ENCODE measurements at regions not wholly inside any gene's neighbourhood (a gene's known extent, or its start where the extent isn't known, plus 50 kb on each side); places are given as distances from the start of the nearest gene placed in this dataset.

GRCh38 chr13:64000321-64000720, 2584.7 kb upstream of the PCDH20 start:
- Histone ChIP-seq H3K4me3 (ENCODE audit: low read length) (no peak overlapping the region), H4K20me1 (ENCODE audit: insufficient read depth, low read length) (no peaks in the 10 kb centered on the region), H3K36me3 (replicated peaks; ENCODE audit: low read depth, low read length) (no peaks in the 10 kb centered on the region), H2AFZ (ENCODE audit: low read depth, low read length) (peak overlapping the region; percentile 14; the same call in 1 of the 2 replicates), H3K27me3 (ENCODE audit: low read depth, low read length) (no peaks in the 10 kb centered on the region), H3K9ac (ENCODE audit: low read length) (no peak overlapping the region), H3K27ac (ENCODE audit: low read length) (no peak overlapping the region), H3K4me1 (ENCODE audit: low read length) (no peaks in the 10 kb centered on the region), H3K79me2 (ENCODE audit: low read length) (no peaks in the 10 kb centered on the region), H3K9me3 (ENCODE audit: insufficient read depth, low read length) (no peaks in the 10 kb centered on the region), H3K4me2 (ENCODE audit: low read length) (no peak overlapping the region)
- TF ChIP-seq EZH2phosphoT487 (IDR thresholded peaks at IDR 0.05; ENCODE audit: low read depth), result no peak
- TF ChIP-seq, protein P1, sequence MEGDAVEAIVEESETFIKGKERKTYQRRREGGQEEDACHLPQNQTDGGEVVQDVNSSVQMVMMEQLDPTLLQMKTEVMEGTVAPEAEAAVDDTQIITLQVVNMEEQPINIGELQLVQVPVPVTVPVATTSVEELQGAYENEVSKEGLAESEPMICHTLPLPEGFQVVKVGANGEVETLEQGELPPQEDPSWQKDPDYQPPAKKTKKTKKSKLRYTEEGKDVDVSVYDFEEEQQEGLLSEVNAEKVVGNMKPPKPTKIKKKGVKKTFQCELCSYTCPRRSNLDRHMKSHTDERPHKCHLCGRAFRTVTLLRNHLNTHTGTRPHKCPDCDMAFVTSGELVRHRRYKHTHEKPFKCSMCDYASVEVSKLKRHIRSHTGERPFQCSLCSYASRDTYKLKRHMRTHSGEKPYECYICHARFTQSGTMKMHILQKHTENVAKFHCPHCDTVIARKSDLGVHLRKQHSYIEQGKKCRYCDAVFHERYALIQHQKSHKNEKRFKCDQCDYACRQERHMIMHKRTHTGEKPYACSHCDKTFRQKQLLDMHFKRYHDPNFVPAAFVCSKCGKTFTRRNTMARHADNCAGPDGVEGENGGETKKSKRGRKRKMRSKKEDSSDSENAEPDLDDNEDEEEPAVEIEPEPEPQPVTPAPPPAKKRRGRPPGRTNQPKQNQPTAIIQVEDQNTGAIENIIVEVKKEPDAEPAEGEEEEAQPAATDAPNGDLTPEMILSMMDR (IDR thresholded peaks at IDR 0.05; ENCODE audit: low read depth, low read length), result no peak

- Histone ChIP-seq H3K4me3 (ENCODE audit: low read length) (no peak overlapping the region), H3K36me3 (replicated peaks; ENCODE audit: low read depth, low read length) (no peaks in the 10 kb centered on the region), H4K20me1 (ENCODE audit: insufficient read depth, low read length) (no peaks in the 10 kb centered on the region), H3K9me3 (ENCODE audit: insufficient read depth, low read length) (no peaks in the 10 kb centered on the region), H3K4me2 (ENCODE audit: low read length) (no peak overlapping the region), H3K4me1 (ENCODE audit: low read length) (no peaks in the 10 kb centered on the region), H3K79me2 (ENCODE audit: low read length) (no peaks in the 10 kb centered on the region), H3K27me3 (ENCODE audit: low read depth, low read length) (no peaks in the 10 kb centered on the region), H2AFZ (ENCODE audit: low read depth, low read length) (peak overlapping the region; percentile 14; the same call in 1 of the 2 replicates), H3K27ac (ENCODE audit: low read length) (no peak overlapping the region), H3K9ac (ENCODE audit: low read length) (no peak overlapping the region)
- TF ChIP-seq, protein P1 (IDR thresholded peaks at IDR 0.05; ENCODE audit: low read depth, low read length), result no peak
- no peak for TF ChIP-seq EZH2phosphoT487 (IDR thresholded peaks at IDR 0.05; ENCODE audit: low read depth)
Measured at GRCh38 chr13:63999614-64000305, 2584.1 kb upstream of the PCDH20 start.

DNA sequence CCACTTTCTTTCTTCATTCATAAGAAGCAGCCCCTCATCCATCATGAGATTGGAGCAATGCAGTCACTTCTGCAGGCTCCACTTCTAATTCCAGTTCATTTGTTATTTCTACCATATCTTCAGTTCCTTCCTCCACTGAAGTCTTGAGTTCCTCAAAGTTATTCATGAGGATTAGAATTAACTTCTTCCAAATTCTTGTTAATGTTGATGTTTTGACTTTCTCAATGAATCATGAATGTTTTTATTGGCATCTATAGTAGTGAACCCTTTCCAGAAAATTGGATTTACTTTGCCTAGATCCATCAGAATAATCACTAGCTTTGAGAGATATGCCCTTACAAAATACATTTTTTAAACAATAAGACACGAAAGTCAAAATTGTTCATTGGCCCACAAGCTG, 2567.7 kb upstream of the PCDH20 start:
- no peak overlapping the region for H3K9ac ChIP-seq (ENCODE audit: low read length)
- H4K20me1 ChIP-seq (ENCODE audit: insufficient read depth, low read length), result no peaks in the 10 kb centered on the region
- no peaks in the 10 kb centered on the region for H3K36me3 ChIP-seq (replicated peaks; ENCODE audit: low read depth, low read length)
- TF ChIP-seq EZH2phosphoT487 (IDR thresholded peaks at IDR 0.05; ENCODE audit: low read depth), result no peak
- TF ChIP-seq, protein P1 (IDR thresholded peaks at IDR 0.05; ENCODE audit: low read depth, low read length), result no peak
- H3K4me1 ChIP-seq (ENCODE audit: low read length), result no peaks in the 10 kb centered on the region
- no peaks in the 10 kb centered on the region for H3K79me2 ChIP-seq (ENCODE audit: low read length)
- H2AFZ ChIP-seq (ENCODE audit: low read depth, low read length), result no peak overlapping the region
- H3K27me3 ChIP-seq (ENCODE audit: low read depth, low read length), result no peaks in the 10 kb centered on the region
- no peak overlapping the region for H3K27ac ChIP-seq (ENCODE audit: low read length)
- H3K9me3 ChIP-seq (ENCODE audit: insufficient read depth, low read length), result no peaks in the 10 kb centered on the region
- no peak overlapping the region for H3K4me3 ChIP-seq (ENCODE audit: low read length)
- H3K4me2 ChIP-seq (ENCODE audit: low read length), result no peak overlapping the region

DNA sequence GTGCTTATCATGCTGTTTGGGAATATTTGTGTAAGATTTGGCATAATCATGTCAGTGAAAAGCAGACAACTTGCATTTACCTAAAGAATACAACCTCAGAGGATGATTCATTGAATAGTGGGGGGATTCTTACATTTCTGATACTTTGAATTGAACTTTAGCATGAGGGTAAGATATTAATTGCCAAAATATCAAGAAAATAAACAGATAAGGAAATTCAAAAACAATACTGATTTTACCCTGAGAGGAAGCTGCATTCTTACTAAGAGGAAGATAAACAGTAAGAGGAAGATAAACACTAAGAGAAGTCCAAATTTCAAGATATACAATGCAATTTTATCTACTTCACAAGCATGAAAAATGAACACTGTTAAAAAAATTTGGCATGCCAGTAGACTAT, 2564.3 kb upstream of the PCDH20 start:
- no peaks in the 10 kb centered on the region for H3K4me1 ChIP-seq (ENCODE audit: low read length)
- H3K27ac ChIP-seq (ENCODE audit: low read length), result no peak overlapping the region
- H3K4me2 ChIP-seq (ENCODE audit: low read length), result no peak overlapping the region
- H3K27me3 ChIP-seq (ENCODE audit: low read depth, low read length), result no peaks in the 10 kb centered on the region
- no peaks in the 10 kb centered on the region for H4K20me1 ChIP-seq (ENCODE audit: insufficient read depth, low read length)
- H3K9me3 ChIP-seq (ENCODE audit: insufficient read depth, low read length), result no peaks in the 10 kb centered on the region
- no peak overlapping the region for H2AFZ ChIP-seq (ENCODE audit: low read depth, low read length)
- no peak overlapping the region for H3K4me3 ChIP-seq (ENCODE audit: low read length)
- no peak for TF ChIP-seq EZH2phosphoT487 (IDR thresholded peaks at IDR 0.05; ENCODE audit: low read depth)
- TF ChIP-seq, protein P1 (IDR thresholded peaks at IDR 0.05; ENCODE audit: low read depth, low read length), result no peak
- H3K9ac ChIP-seq (ENCODE audit: low read length), result no peak overlapping the region
- no peaks in the 10 kb centered on the region for H3K36me3 ChIP-seq (replicated peaks; ENCODE audit: low read depth, low read length)
- H3K79me2 ChIP-seq (ENCODE audit: low read length), result no peaks in the 10 kb centered on the region
